Gastroesophageal sphincter (tissue), 3 donors: ENCODE measurements at regions not wholly inside any gene's neighbourhood (a gene's known extent, or its start where the extent isn't known, plus 50 kb on each side); places are given as distances from the start of the nearest gene placed in this dataset.

ENCODE experiments used
- CTCF ChIP-seq, 4 experiments: fragments of 200-600 bp in 2 of 4; fragments of 450-650 bp in 2 of 4; sonication (generic) in 1 of 4; IDR thresholded peaks; one replicate each; pipeline ENCODE4 v1.5.1; 2017 to 2019; ENCODE audit warnings: antibody characterized with exemption in 4 of 4, mild to moderate bottlenecking in 2 of 4, moderate library complexity in 2 of 4
- POLR2A ChIP-seq, 2 donors: fragments of 450-650 bp; IDR thresholded peaks; one replicate each; pipeline ENCODE4 v1.6.1; 2017; ENCODE audit warnings: antibody characterized with exemption in 2 of 2, mild to moderate bottlenecking in 2 of 2, moderate library complexity in 1 of 2
- POLR2AphosphoS5 ChIP-seq: sonication (generic); formaldehyde crosslinking; IDR thresholded peaks from one replicate; pipeline ENCODE4 v1.6.1; 2017; ENCODE audit warnings: antibody characterized with exemption

GRCh38 chr2:176820371-176820932 lies 392.1 kb upstream of the HNRNPA3 start:
- no peak for TF ChIP-seq CTCF (IDR thresholded peaks at IDR 0.05)
- TF ChIP-seq POLR2A (IDR thresholded peaks at IDR 0.05), result no peak
- no peak for TF ChIP-seq POLR2AphosphoS5
